ENCODE measurements at regions not wholly inside any gene's neighbourhood (a gene's known extent, or its start where the extent isn't known, plus 50 kb on each side); places are given as distances from the start of the nearest gene placed in this dataset.

- no peak overlapping the region for H3K4me3 ChIP-seq (replicated peaks; ENCODE audit: low read depth, low read length)
- no peaks in the 10 kb centered on the region for H3K36me3 ChIP-seq (ENCODE audit: control insufficient read depth, insufficient read depth, low read length)
- TF ChIP-seq, protein P1, sequence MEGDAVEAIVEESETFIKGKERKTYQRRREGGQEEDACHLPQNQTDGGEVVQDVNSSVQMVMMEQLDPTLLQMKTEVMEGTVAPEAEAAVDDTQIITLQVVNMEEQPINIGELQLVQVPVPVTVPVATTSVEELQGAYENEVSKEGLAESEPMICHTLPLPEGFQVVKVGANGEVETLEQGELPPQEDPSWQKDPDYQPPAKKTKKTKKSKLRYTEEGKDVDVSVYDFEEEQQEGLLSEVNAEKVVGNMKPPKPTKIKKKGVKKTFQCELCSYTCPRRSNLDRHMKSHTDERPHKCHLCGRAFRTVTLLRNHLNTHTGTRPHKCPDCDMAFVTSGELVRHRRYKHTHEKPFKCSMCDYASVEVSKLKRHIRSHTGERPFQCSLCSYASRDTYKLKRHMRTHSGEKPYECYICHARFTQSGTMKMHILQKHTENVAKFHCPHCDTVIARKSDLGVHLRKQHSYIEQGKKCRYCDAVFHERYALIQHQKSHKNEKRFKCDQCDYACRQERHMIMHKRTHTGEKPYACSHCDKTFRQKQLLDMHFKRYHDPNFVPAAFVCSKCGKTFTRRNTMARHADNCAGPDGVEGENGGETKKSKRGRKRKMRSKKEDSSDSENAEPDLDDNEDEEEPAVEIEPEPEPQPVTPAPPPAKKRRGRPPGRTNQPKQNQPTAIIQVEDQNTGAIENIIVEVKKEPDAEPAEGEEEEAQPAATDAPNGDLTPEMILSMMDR (IDR thresholded peaks at IDR 0.05; ENCODE audit: insufficient read depth, low read length, poor library complexity, severe bottlenecking), result no peak
- DNase-seq (ENCODE audit: extremely low read depth, insufficient read length), result no peak
- H3K27me3 ChIP-seq (replicated peaks; ENCODE audit: control insufficient read depth, insufficient read depth, low read length), result no peaks in the 10 kb centered on the region
These were observed 216.9 kb upstream of the ALG10B start for GRCh38 chr12:38099686-38100085.

DNA sequence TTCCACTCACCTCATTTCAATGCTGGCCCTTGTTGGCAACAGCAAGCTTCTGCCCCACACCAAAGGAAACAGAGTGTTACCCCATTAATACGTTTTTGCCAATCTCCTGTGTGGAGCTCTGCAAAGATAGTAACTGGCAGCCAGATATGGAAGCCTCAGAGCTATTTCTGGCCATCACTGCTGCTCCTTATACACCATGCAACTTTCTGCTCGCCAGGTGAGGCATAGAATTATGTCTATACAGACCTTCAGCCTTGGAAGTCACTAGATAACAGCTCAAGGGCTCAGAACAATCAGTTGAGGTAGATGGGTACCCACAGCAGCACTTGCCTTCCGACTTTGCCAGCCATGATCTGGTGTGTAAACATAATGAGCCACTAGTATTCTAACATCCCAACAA is 214.8 kb upstream of the ALG10B start:
- Histone ChIP-seq H3K36me3 (ENCODE audit: control insufficient read depth, insufficient read depth, low read length) (no peaks in the 10 kb centered on the region), H3K27me3 (replicated peaks; ENCODE audit: control insufficient read depth, insufficient read depth, low read length) (no peaks in the 10 kb centered on the region), H3K4me3 (replicated peaks; ENCODE audit: low read depth, low read length) (no peak overlapping the region)
- TF ChIP-seq, protein P1 (IDR thresholded peaks at IDR 0.05; ENCODE audit: insufficient read depth, low read length, poor library complexity, severe bottlenecking), result no peak
- no peak for DNase-seq (ENCODE audit: extremely low read depth, insufficient read length)

DNA sequence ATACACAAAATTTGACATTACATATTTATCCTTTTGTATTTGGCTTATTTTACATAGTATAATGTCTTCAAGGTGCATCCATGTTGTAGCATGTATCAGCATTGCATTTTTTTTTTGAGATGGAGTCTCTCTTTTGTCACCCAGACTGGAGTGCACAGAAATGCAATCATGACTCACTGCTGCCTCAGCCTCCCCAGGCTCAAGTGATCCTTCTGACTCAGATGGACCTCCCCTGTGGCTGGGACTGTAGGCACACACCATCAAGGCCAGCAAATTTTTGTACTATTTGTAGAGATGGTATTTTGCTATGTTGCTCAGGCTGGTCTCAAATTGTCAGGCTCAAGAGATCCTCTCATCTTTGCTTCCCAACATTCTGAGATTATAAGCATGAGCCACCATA is 214.4 kb upstream of the ALG10B start:
- no peaks in the 10 kb centered on the region for H3K36me3 ChIP-seq (ENCODE audit: control insufficient read depth, insufficient read depth, low read length)
- DNase-seq (ENCODE audit: extremely low read depth, insufficient read length), result no peak
- no peak overlapping the region for H3K4me3 ChIP-seq (replicated peaks; ENCODE audit: low read depth, low read length)

DNA sequence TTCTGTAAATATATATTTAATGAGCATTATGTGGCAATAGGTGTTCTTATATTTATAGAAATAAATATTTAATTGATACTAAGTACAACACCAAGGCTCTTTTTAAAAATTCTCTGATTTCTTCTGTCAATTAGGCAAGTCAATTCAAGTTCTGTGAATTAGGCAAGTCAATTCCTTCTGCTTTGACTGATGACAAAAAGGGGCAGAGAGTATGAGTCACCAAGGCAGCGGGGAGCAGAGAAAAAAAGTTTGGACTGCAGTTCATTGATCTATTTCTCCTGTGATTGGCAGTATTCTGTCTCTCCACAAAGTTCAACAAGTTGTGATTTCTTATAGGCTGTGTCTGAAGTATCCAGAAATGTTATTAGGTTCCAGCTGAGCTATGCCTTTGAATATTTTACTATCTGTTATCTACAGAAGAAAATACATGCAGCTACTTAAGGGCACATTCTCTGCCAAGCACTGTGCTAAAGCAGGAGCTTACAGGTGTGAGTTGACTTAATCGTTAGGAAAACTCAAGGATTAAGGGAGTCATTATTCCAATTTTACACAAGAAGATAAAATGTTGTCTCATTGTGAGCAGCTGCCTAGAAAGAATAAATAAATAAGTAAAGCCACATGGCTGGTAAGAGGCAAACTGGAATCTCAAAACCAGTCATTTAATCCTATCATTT is 206.4 kb upstream of the ALG10B start:
- no peaks in the 10 kb centered on the region for H3K27me3 ChIP-seq (replicated peaks; ENCODE audit: control insufficient read depth, insufficient read depth, low read length)
- TF ChIP-seq, protein P1 (IDR thresholded peaks at IDR 0.05; ENCODE audit: insufficient read depth, low read length, poor library complexity, severe bottlenecking), result no peak
- DNase-seq (ENCODE audit: extremely low read depth, insufficient read length), result no peak
- H3K4me3 ChIP-seq (replicated peaks; ENCODE audit: low read depth, low read length), result no peak overlapping the region
- H3K36me3 ChIP-seq (ENCODE audit: control insufficient read depth, insufficient read depth, low read length), result no peaks in the 10 kb centered on the region

More for the DNA sequence above, 214.4 kb upstream of the ALG10B start:
- no peaks in the 10 kb centered on the region for H3K27me3 ChIP-seq (replicated peaks; ENCODE audit: control insufficient read depth, insufficient read depth, low read length)
- TF ChIP-seq, protein P1 (IDR thresholded peaks at IDR 0.05; ENCODE audit: insufficient read depth, low read length, poor library complexity, severe bottlenecking), result no peak

DNA sequence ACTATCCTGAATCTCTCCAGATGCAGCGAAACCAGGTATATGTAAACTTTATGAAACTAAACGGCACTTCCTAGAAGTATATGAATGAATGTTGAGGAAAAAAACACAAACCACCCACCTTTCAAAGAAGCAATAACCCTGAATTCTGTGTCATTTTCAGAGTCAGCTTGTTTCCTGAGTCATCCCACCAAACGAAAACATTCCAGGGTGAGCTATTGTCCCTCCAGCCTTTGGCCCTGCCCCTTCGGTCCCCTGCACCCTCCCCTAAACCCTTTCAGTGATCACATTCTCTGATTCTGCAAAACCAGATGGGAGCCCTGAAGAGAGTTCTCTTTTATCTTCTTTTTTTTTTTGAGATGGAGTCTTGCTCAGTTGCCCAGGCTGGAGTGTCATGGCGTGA is 202.6 kb upstream of the ALG10B start:
- Histone ChIP-seq H3K36me3 (ENCODE audit: control insufficient read depth, insufficient read depth, low read length) (no peaks in the 10 kb centered on the region), H3K27me3 (replicated peaks; ENCODE audit: control insufficient read depth, insufficient read depth, low read length) (no peaks in the 10 kb centered on the region), H3K4me3 (replicated peaks; ENCODE audit: low read depth, low read length) (no peak overlapping the region)
- TF ChIP-seq, protein P1 (IDR thresholded peaks at IDR 0.05; ENCODE audit: insufficient read depth, low read length, poor library complexity, severe bottlenecking), result no peak
- no peak for DNase-seq (ENCODE audit: extremely low read depth, insufficient read length)

DNA sequence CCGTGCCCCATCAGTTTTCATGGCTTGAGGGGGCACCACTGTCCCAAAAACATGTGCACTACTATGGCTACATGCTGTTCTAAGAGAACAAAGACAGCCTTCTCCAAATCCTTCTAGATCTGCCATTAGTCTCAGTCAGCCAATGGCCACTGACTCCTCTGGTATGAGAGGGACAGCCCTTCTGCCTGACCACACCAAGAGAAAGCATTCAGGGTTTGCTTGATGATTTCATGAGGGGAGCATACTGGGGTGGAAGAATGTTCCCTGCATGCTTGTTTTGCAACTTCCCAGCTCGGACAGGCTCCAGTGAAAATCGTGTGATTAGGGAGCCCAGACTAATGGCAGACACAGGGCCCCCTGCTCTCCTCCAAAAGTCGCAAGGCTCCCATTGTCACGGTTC is 199.6 kb upstream of the ALG10B start:
- H3K4me3 ChIP-seq (replicated peaks; ENCODE audit: low read depth, low read length), result no peak overlapping the region
- no peak for DNase-seq (ENCODE audit: extremely low read depth, insufficient read length)
- no peaks in the 10 kb centered on the region for H3K36me3 ChIP-seq (ENCODE audit: control insufficient read depth, insufficient read depth, low read length)
- H3K27me3 ChIP-seq (replicated peaks; ENCODE audit: control insufficient read depth, insufficient read depth, low read length), result no peaks in the 10 kb centered on the region
- TF ChIP-seq, protein P1 (IDR thresholded peaks at IDR 0.05; ENCODE audit: insufficient read depth, low read length, poor library complexity, severe bottlenecking), result no peak

Measured in GM06990 (cell line).